HG02870 (cell line): ENCODE measurements at regions not wholly inside any gene's neighbourhood (a gene's known extent, or its start where the extent isn't known, plus 50 kb on each side); places are given as distances from the start of the nearest gene placed in this dataset.

Experiments
- ATAC-seq: cut with Tn5 transposase; IDR thresholded peaks from one replicate; pipeline ENCODE4 v1.9.1; 2021; ENCODE audit warnings: mild to moderate bottlenecking, moderate library complexity; ENCODE audit not compliant: unreplicated experiment

DNA sequence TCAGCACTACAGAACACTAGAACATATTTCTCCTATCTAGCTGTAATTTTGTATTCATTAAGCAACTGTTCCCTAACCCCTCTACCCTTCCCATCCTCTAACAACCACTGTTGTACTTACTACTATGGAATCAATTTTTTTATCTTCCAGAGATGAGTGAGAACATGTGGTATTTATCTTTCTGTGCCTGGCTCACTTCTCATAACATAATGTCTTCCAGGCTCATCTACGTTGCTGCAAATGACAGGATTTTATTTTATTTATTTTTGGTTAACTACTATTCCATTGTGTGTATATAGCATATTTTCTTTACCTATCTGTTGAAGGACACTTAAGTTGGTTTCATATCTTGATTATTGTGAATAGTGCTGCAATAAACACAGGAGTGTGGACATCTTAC is 200.9 kb upstream of the CHRM2 start:
- ATAC-seq, result no peak

DNA sequence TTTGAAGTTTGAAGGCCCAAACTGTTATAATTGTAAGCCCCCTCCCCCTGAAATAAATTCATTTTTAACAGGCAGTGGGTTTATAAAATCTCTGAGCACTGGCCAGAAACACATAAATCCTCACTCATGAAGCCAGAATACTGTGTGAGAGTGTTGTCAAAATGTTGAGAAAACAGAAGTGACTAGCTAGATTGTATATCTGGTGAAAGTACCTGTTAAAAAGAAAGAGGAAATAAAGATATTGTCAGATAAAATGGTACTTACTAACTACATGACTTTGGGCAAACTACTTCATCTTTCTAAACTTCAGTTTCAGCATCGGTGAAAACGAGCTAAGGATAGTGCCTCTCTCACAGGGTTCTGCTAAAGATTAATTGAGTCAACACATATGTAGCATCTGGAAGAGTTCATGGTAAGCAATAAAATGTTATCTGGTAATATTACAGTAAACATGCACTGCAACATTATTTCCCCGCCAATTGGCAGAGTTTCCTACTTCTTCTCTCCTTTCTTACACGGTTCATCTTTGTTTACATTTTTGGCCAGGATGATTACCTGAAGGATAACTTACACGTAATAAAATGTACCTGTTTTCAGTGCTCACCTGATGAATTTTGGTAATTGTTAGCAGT is 202.5 kb upstream of the CHRM2 start:
- ATAC-seq, result no peak

DNA sequence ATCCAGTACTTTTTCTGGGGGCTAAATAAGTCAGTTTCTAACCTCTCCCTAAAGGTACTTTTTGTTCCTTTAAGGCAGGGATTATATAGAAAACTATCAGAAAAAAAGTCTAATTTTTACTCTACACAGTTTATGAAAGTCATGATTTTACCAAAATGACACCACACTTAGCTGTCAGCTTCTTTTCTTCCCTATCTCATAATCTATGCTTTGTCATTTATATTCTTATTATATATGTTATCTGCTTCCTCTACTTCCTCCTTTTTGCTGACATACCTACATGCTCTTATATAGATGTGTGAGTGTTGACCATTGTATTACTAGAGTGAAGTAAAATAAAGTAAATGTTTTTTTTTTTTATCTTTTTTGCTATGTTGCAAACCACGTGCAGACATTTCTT is 203.9 kb upstream of the CHRM2 start:
- no peak for ATAC-seq

DNA sequence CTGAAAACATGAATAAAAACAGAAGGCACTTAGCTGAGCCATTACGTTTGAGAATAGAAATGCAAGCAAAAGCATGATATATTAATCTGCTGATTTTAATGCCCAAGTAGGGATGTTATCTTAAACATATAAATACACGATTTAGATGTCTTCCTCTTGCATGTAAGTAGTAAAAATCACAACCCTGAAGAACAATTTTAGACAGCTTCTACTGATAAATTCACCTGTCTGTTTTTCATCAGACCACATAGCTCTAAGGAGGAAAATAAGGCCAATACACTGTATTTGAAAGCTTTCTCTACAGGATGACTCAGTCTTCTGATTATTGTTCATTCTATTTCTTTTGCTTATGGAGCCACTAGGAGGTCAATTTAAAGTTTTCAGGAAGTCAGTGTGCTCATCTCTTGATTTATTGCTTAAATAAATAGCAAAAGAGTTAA is 210.9 kb upstream of the CHRM2 start:
- no peak for ATAC-seq

DNA sequence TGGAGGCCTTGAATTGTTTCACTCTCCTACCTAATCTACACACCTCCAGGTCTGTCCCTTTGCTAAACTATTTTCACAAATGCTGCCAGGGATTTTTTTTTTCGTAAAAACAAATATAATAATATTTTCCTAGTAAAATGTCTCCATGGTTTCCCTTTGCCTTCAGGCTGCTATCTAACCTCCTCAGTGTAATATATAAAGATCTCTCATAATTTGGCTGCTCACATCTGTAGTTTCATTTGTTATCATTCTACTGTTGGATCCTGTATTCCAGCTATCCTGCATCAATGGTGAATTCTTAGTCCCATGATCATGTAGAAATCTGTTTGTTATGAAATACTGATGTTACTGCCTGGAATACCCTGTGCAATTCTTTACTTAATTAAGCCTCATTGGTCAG is 211.9 kb upstream of the CHRM2 start:
- no peak for ATAC-seq

DNA sequence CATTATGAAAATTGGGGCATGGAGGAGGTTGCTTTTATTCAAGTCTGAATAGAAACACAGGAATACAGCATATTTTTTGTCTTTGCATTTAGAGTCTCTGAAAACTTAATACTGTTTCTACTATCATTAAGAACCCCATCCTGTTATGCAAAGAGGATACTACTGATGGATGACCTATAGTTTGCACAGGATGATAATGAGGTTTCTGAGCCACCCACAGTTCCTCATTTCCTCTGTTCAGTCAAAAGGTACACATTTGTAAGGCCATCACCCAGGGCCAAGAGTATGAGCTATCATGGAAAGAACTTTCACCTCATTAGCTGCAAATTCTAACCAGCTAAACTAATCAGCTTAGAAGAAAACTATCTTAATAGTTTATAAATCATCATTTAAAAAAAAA is 213.0 kb upstream of the CHRM2 start:
- ATAC-seq, result no peak

DNA sequence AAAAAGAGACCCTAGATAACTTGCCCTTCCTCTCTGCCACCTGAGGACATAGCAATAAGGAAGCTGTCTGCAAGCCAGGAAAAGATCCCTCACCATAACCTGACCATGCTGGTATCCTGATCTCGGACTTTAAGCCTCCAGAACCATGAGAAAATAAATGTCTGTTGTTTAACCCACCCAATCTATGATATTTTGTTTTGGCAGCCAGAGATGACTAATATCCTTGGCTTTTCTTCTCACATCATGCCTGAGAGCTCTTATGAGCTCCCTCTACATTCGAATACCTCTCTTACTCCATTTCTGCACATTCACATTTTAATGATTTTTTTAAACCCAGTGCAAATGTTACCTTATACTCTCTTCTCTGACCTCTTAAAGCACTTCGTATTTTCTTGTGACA is 214.0 kb upstream of the CHRM2 start:
- no peak for ATAC-seq

DNA sequence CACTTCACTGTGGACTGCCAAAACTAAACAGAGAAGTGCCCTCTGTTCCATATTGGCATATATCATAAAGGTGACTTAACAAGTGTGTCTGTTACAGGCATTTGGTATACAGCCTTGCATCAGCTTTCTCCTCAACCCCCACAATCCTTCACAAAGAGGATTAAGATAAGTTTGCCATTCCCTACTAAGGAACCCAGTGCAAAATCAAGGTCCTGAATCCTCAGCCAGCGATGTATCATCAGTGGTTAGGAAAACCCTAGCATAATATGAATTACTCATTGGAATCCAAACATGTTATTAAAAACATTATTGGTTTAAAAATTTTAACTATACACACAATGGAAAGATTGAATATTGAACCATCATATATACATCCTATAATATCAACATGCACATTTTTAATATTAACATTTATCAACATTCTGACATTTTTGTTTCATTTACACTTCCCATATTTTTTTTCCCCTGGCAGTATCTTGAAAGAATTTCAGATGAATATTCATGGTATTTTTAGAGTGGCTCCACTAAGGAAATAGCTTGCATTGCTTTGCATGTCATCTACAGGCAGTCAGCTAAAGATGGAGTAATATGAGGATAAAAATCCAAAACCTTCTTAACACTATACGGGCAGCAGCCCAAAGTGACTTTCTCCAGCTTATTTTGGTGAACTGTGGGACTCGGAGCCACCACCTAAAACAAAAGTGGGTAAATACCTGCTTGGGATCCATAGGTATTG is 215.6 kb upstream of the CHRM2 start:
- ATAC-seq, result no peak

DNA sequence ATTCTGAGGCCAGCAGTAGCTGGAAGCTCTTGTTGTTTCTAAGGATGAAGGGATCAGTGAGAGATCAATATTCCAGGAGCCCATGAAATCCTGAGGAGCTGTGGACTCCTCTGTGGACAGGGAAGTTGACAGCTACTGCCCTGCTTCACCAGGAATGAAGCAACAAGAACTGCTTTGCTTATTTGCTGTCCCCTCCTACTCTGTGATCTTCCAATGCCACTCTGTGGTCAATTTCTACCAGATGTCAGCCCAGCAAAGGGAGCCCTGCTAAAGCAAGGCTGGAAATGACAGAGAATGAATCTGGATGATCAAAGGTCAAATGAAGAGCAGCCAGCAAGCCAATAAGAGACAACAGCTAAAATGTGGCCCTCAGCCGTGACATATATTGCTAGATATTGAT is 227.5 kb upstream of the CHRM2 start:
- no peak for ATAC-seq

DNA sequence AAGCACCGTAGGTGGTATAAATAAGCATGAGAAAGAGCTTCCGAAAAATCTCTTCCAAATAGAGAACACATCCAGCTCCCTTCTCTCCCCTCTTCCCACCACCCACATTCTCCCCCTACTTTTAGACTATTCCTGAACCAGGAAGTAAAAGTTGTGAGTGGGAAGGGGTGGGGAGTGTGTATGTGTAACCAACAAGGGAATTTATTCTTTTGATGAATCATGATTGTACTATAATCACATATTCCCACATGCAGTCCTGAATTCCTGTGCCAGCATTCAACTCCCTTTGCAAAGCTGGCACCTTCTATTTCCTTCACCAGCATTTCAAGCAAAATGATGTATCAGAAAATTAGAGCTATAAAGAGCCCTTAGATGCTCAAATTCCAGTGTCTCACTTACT is 230.6 kb upstream of the CHRM2 start:
- ATAC-seq, result no peak

DNA sequence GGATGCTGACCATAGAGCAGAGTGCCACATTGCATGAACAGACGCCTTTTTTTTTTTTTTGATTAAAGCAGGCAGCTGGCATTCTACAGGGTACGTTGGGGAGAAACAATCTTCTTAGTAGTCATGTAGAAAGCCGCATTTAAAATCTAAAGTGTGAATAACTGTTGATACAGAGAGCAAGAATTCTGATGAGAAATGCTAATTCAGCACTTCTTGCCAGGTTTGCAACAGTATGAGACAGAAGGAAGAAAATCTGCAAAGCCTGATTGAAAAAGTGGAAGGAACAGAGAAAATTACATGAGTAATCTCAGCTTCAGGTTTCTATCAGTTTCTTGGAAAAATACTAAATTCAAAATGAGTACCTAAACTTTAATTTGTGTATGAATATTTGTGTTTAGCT is 232.7 kb upstream of the CHRM2 start:
- no peak for ATAC-seq

DNA sequence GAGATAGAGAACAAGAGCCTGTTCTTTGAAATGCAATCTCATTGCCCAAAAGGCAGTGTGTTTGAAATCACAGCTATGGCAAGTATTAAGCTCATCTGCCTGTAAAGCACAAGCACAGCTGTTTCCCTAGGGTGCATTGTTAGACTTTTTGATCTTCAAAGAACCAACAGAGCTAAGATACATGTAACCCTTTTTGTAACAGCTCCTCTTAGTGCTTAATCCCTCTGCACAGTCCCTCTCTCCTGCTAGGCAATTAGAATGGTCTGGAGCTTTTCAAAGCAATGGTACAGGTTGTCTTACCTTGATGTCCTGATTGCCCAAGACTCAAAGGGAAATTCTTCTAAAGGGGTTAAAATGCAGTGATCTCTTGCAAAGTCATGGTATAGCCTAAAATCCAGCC is 249.6 kb upstream of the CHRM2 start:
- ATAC-seq, result no peak

DNA sequence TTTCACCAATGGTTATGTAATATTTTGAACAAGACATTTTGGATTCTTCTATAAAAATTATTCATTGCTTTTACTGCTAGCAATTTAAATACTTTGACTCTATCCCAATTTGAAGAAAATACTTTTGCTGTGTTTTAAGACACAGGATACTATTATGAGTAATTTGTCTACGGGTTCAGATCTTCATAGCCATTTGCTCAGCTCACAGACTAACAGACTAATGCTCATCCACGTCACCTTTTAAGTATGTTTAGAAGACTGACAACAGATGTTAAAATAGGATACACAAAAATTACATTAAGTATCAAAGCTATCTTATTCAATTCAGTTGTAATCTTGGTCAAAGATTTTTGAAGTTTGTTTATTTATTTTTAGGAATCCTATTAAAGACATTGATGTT is 251.3 kb upstream of the CHRM2 start:
- ATAC-seq, result no peak

DNA sequence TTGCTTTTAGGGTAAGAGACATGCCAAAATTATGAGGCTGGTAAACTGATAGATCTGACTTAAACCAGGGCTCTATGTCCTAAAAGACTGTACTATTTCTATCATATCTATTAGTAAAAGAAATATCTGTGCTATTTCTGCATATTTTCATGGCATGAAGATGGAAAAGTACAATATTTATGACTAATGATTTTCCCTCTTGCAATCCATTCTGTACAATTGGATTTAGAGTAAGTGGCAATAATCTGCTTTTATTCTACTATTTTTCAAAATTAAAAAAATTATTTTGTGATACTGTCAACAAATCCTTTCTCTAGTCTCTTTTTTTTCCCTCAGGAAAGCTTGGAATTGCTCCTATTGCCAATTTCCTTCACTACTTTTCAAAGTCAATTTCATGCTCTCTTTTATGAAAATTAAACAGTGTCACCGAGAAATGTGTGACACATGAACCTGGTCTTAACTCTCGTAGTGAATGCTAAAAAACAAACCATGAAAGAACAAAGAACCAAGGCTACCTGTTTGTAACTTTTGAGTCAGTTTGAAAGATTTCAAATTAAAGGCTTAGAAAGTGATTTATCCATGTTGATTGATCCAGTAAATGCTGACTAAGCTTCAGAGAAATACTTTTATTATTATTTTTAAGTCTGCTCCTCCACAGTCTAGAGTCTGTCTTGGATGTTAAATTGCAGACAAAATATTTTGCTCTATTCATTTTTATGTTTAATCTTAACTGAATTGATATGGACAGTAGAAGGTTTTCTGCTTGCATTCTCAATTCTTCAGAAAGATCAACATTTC is 262.7 kb upstream of the CHRM2 start:
- ATAC-seq, result no peak

DNA sequence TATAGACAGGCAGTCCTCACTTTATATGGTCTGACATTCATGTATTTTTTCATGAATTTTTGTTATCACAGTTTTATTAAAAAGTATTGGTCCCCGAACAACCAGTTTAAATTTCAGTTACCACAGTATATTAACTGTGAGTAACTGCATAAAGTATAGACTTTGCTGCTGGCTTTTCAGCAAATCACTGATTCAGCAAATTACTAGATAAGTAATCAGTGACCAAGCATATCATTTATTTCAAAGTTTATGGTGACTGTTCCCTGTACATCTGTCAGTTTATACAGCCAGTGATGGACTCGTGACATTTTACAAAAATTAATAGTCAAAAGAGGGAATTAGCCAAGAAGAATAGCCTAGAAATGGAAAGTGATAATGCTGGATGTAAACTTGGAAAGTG is 266.7 kb upstream of the CHRM2 start:
- no peak for ATAC-seq

DNA sequence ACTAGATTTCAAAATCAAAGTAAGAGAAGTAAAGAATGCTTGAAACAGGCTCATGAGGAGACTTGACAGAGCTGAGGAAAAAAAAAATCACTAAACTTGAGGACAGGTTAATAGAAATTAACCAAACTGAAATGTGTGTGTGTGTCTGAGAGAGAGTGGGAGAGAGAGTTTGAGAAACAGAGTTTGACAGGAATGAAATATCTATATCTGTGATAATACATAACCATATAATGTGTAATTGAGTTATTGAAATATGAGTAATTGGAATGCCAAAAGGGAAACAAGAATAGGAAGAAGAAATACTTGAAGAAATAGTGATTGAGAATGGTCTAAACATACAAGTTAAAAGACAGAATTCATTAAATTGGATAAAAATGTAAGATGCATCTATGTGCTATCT is 268.0 kb upstream of the CHRM2 start:
- no peak for ATAC-seq

DNA sequence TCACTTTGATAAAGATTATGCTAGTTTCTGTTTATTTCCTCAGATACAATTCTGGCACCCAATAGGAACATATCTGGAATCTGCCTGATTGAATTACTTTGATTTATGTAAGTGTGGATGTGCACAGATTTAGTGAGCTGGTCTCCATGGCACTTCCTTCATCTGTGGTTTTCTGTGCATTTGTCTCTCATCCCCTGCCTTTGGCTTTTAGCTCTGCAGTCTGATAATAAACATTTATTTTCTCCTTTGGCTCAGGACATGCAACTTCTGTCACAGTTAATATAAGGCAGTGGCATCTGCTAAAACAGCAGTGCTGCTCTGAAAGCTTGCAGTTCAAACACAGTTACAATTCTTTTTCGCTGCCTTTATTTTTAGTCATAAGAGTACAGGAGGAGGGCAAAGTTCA is 273.7 kb upstream of the CHRM2 start:
- ATAC-seq, result no peak

DNA sequence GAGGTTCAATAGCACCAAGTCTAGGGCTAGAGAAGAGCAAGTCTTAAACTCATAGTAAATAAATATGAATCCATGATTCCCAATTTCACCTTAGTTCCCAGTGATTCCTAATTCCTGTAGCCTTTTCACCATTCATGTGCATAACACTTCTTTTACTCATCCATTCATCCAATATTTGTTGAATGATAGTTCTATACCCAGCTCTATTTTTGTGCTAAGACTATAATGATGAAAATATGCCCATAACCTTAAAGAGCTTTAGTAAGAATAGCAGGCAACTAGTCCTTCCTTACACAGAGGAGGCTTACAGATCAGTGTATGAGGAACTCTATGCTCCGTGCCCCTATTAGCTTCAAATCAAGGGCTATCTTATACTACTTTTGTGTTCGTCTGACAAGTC is 280.2 kb upstream of the CHRM2 start:
- no peak for ATAC-seq

DNA sequence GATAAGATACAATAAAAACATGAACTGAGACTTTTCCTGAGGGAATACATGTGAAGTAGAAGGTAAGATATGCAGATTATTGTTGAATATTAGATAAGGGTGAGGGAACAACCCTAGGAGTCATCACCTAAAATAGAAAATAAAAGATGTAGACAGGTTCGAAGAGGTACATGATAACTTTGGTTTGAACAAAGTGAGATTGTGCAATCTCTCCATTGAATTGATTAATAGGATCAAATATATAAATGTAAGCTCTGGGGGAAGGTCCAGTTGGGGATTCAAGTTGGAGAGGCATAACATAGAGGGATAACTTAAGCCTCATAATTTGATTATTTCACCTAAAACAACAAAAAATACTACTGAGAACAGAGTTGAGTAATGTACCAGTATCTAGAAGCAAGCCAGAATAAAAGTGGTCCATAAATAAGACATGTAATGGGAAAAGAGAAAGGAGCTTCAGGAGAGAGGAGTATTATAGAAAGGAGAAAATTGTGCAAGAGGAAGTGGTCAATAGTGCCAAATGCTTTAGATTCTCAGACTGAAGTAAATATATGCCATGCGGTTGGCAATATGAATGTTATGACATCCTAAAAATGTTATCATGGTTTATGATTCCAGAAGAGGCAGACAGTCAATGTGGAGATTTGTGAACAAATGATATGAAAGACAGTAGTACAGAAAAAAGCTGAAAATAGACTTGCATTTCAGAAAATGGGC is 282.3 kb upstream of the CHRM2 start:
- no peak for ATAC-seq

DNA sequence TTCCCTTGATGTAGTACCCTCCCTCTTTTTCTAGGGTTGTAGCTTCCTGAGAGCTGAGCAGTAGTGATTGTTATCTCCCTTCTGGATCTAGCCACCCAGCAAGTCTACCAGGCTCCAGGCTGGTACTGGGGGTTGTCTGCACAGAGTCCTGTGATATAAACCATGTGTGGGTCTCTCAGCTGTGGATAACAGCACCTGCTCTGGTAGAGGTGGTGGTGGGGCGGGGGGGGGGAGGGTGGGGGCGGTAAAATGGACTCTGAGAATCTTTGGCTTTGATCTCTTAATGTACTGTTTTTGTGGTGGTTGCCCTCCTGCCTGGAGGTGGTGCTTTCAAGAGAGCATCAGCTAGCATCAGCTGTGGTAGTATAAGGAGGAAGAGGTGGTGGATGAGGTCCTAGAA is 302.0 kb upstream of the CHRM2 start:
- no peak for ATAC-seq

DNA sequence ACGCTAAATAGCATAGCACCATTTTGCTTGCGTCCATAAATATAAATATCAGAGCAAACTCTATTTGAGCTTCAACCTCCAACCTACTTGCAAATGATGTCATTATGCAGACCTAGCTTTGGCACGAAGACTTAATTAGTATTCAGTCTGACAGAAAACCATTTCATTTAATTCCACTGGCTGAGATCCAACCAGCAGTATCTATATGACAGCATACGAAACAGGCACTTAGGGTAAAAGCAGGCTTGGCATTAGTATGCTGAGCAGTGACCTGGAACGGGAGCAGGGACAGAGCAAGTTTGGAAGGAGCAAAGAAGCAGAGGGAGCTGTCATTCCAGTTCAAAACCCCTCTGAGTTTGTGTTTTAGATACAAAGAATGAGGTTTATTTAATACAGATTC is 312.5 kb upstream of the CHRM2 start:
- no peak for ATAC-seq
